Right lobe of liver (tissue), 6 donors: ENCODE measurements at regions not wholly inside any gene's neighbourhood (a gene's known extent, or its start where the extent isn't known, plus 50 kb on each side); places are given as distances from the start of the nearest gene placed in this dataset.
A peak's percentile ranks its signal among the peaks of the same experiment; 100 is the strongest.

Source experiments
- ATAC-seq, 4 donors: fragments of 200-7000 bp; cut with Tn5 transposase; one replicate each; pipeline ENCODE4 v1.9.1; 2020; ENCODE audit warnings: mild to moderate bottlenecking in 4 of 4, moderate library complexity in 4 of 4
- DNase-seq, 3 donors: peaks; one replicate each; pipeline ENCODE4 v3.0.0-alpha.2; 2020
- H3K27ac ChIP-seq, 3 donors: fragments of 200-600 bp; one replicate each; pipeline ENCODE4 v1.8.0; 2022
- H3K27me3 ChIP-seq, 2 donors: fragments of 200-600 bp; one replicate each; pipeline ENCODE4 v1.8.0; 2022
- H3K36me3 ChIP-seq, 4 donors: fragments of 200-600 bp; sonication (generic) in 1 of 4; one replicate each; pipeline versions ENCODE4 v1.5.1 to v1.8.0; 2017 to 2022; ENCODE audit warnings: control low read depth in 1 of 4
- H3K4me1 ChIP-seq, 4 donors: fragments of 200-600 bp; sonication (generic) in 1 of 4; one replicate each; pipeline versions ENCODE4 v1.5.1 to v1.8.0; 2017 to 2022; ENCODE audit warnings: control low read depth in 1 of 4
- H3K4me3 ChIP-seq, 3 donors: fragments of 200-600 bp; one replicate each; pipeline ENCODE4 v1.8.0; 2022
- H3K9me3 ChIP-seq, 4 donors: fragments of 200-600 bp; sonication (generic) in 1 of 4; one replicate each; pipeline versions ENCODE4 v1.5.1 to v1.8.0; 2017 to 2022; ENCODE audit warnings: control low read depth in 1 of 4
- CTCF ChIP-seq, 4 donors: fragments of 200-600 bp in 3 of 4; fragments of 450-650 bp in 1 of 4; IDR thresholded peaks; one replicate each; pipeline versions ENCODE4 v1.5.1 to v1.8.0; 2016 to 2022; ENCODE audit warnings: antibody characterized with exemption in 4 of 4, mild to moderate bottlenecking in 2 of 4
- POLR2A ChIP-seq: fragments of 450-650 bp; IDR thresholded peaks from one replicate; pipeline ENCODE4 v1.6.1; 2017; ENCODE audit warnings: antibody characterized with exemption, mild to moderate bottlenecking
- WGBS: methylation state at CpG from one replicate; pipeline ENCODE4 v1.1.6; 2018; ENCODE audit warnings: low coverage, low lambda C conversion rate; ENCODE audit not compliant: insufficient coverage; ENCODE audit errors: missing lambda C conversion rate; 5-methylcytosine and 5-hydroxymethylcytosine counted together
- intact Hi-C, 2 donors: fragments of 100-400 bp; cut with DNase I; formaldehyde crosslinking; loops; one replicate each; pipeline versions ENCODE4 v1.11.2 to v1.14.1; 2022
- donor health status: DM: no; HTN: yes; CAD: no.
- donor health status: DM: no; HTN: no; CAD: no.
- donor health status: DM: no; HTN: no; CAD: no.
- donor health status: DM: no; HTN: yes; CAD: no.
- donor health status: DM: no; HTN: yes; CAD: no.

- ATAC-seq, result no peak
- intact Hi-C loops, result no loop called here
- TF ChIP-seq CTCF (IDR thresholded peaks at IDR 0.05), result no peak
- TF ChIP-seq POLR2A, result no peak
Measured at GRCh38 chr2:4732560-4732959, 959.6 kb upstream of the SOX11 start.

GRCh38 chr2:4745056-4745991, 946.9 kb upstream of the SOX11 start:
- H3K36me3 ChIP-seq, result no peaks in the 10 kb centered on the region
- TF ChIP-seq POLR2A (no peak), CTCF (IDR thresholded peaks at IDR 0.05) (no peak)
- DNase-seq (no peak), ATAC-seq (no peak)
- intact Hi-C loops, result no loop called here
- H3K27ac ChIP-seq, result no peak overlapping the region
- H3K27me3 ChIP-seq, result no peaks in the 10 kb centered on the region
- H3K4me3 ChIP-seq, result no peak overlapping the region
- WGBS, result 49% methylated on average over 7 of the region's 12 CpGs
- no peaks in the 10 kb centered on the region for H3K9me3 ChIP-seq
- H3K4me1 ChIP-seq, result no peaks in the 10 kb centered on the region

More at GRCh38 chr2:4732560-4732959, 959.6 kb upstream of the SOX11 start:
- Histone ChIP-seq H3K9me3 (no peaks in the 10 kb centered on the region), H3K27me3 (no peaks in the 10 kb centered on the region), H3K4me3 (no peak overlapping the region), H3K36me3 (no peaks in the 10 kb centered on the region), H3K27ac (no peak overlapping the region), H3K4me1 (no peaks in the 10 kb centered on the region)
- DNase-seq, result no peak
- WGBS, result 66% methylated on average over 2 of the region's 2 CpGs

GRCh38 chr2:4753721-4754120, 938.5 kb upstream of the SOX11 start:
- no peaks in the 10 kb centered on the region for H3K27me3 ChIP-seq
- no peak overlapping the region for H3K27ac ChIP-seq
- H3K9me3 ChIP-seq, result no peaks in the 10 kb centered on the region
- intact Hi-C loops, result no loop called here
- TF ChIP-seq POLR2A (no peak), CTCF (IDR thresholded peaks at IDR 0.05) (no peak)
- 56% methylated on average over 4 of the region's 4 CpGs for WGBS
- DNase-seq (no peak), ATAC-seq (no peak)
- no peaks in the 10 kb centered on the region for H3K36me3 ChIP-seq
- H3K4me3 ChIP-seq, result no peak overlapping the region
- no peaks in the 10 kb centered on the region for H3K4me1 ChIP-seq

GRCh38 chr2:4762951-4763376, 929.2 kb upstream of the SOX11 start:
- no peak overlapping the region for H3K4me3 ChIP-seq
- no peaks in the 10 kb centered on the region for H3K27me3 ChIP-seq
- intact Hi-C loops, result no loop called here
- H3K36me3 ChIP-seq, result no peaks in the 10 kb centered on the region
- H3K4me1 ChIP-seq, result no peaks in the 10 kb centered on the region
- peak in 1 of 3 donors; percentile 19 for DNase-seq
- peak in 2 of 4 donors; percentile 25 to 35 for ATAC-seq
- H3K27ac ChIP-seq, result no peak overlapping the region
- H3K9me3 ChIP-seq, result no peaks in the 10 kb centered on the region
- 5% methylated on average over 4 of the region's 4 CpGs for WGBS
- peak in 3 of 4 donors; percentile 26 to 33 (median 28) for TF ChIP-seq CTCF (IDR thresholded peaks at IDR 0.05)
- no peak for TF ChIP-seq POLR2A
